GM18511 (cell line): ENCODE measurements at regions not wholly inside any gene's neighbourhood (a gene's known extent, or its start where the extent isn't known, plus 50 kb on each side); places are given as distances from the start of the nearest gene placed in this dataset.
"Not testable (repeated sequence)": the region's sequence is repeated elsewhere in the genome, so short reads cannot be mapped to it uniquely, and the experiment has no call there.

Experiments
- ATAC-seq: cut with Tn5 transposase; IDR thresholded peaks from one replicate; pipeline ENCODE4 v1.9.1; 2021; ENCODE audit warnings: mild to moderate bottlenecking, moderate library complexity; ENCODE audit not compliant: unreplicated experiment

GRCh38 chr5:155679530-155679929, 647.4 kb upstream of the SGCD start:
- no peak for ATAC-seq

DNA sequence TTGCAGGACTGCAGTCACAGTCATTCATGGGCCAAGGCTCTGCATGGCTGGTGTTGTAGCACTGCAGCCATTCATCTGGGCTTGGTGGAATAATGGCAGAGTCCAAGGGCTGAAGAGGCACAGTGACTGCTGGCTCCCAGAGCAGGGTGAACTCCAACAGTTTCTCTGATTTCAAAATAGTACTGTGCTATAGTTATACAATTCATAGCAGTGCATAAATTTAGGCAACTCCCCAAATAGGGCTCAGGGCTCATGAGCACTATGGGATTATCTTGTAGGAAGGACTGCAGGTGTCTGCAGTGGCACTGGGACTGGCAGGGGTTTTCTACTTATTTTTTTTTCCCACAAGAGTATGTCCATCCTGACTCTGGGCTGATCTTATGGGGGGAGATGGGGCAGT, 642.5 kb upstream of the SGCD start:
- ATAC-seq, result no peak

- no peak for ATAC-seq
Observed at GRCh38 chr5:155686131-155686530, 640.8 kb upstream of the SGCD start.

GRCh38 chr5:155689406-155689805, 637.6 kb upstream of the SGCD start:
- ATAC-seq, result no peak

GRCh38 chr5:155696362-155696761, 630.6 kb upstream of the SGCD start:
- ATAC-seq, result no peak

DNA sequence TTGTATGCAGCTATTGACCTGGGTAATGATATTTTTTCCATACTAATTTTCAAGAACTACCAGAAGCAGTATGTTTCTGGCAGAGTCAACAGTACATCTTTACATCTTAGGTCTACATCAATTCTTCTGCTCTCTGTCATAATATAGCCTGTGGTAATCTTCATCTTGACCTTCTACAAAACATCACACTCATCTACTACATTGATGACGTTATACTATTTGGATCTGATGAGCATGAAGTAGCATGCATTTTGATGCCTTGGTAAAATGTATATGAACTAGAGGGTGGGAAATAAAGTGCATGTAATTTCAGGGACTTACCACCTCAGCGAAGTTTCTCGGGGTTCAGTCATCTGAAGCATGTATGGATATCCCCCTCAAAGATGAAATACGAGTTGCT, 629.7 kb upstream of the SGCD start:
- ATAC-seq, result no peak

DNA sequence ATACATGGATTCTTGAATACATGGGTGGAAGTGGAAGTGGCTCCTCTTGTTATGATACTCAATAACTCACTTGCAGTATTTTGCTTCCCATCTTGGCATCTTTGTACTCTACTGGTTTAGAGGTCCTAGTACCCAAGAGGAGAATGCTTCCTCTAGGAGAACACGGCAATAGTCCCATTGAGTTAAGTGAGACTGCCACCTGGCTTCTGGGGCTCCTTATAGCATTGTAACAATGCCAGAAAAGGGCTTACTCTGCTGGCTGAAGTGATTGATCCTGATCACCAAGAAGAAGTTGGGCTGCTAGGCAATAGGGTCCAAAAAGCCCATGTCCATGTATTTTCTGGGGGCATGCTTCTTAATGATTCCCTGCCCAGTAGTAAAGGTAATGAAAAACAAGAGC, 627.6 kb upstream of the SGCD start:
- ATAC-seq, result no peak

- no peak for ATAC-seq
Observed at GRCh38 chr5:155700333-155700732, 626.6 kb upstream of the SGCD start.

DNA sequence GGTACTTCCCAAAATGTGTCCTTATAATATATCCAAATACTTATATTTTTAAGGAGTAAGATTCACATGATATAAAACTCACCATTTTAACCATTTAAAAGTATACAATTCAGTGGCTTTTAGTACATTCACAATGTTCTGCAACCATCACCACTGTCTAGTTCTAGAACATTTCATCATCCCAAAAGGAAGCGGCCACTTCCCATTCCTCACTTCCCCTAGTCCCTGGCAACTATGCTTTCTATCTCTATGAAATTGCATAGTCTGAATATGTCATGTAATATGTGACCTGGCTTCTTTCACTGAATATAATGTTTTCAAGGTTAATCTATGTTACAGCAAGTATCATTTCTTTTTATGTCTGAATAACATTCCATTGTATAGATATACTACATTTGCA, 615.1 kb upstream of the SGCD start:
- ATAC-seq, result no peak

- ATAC-seq, result not testable (repeated sequence)
Observed at GRCh38 chr5:155714435-155714834, 612.5 kb upstream of the SGCD start.

- no peak for ATAC-seq
Observed at GRCh38 chr5:155726267-155726666, 600.7 kb upstream of the SGCD start.

- ATAC-seq, result no peak
Observed at GRCh38 chr5:155727512-155728145, 599.3 kb upstream of the SGCD start.

GRCh38 chr5:155728146-155728856, 598.7 kb upstream of the SGCD start:
- ATAC-seq, result no peak

GRCh38 chr5:155728857-155729683, 597.9 kb upstream of the SGCD start:
- ATAC-seq, result no peak

DNA sequence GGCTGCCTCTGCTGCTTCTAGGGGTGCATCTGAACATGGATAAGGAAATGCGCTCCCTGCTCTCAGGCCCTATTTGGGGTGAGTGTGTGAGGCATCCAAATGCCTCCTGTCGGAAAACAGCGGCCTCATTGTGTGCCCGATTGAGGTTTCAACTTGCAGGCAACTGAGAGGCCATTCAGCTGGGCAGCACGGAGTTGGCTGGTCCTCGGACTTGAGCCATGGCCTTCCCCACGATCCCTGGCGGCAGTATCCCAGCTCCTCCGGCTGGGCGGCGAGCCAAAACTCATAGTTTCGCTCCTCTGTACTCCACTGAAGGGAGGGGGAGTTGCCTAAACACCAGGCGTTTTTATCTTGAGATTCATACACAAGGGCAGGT, 597.3 kb upstream of the SGCD start:
- no peak for ATAC-seq

DNA sequence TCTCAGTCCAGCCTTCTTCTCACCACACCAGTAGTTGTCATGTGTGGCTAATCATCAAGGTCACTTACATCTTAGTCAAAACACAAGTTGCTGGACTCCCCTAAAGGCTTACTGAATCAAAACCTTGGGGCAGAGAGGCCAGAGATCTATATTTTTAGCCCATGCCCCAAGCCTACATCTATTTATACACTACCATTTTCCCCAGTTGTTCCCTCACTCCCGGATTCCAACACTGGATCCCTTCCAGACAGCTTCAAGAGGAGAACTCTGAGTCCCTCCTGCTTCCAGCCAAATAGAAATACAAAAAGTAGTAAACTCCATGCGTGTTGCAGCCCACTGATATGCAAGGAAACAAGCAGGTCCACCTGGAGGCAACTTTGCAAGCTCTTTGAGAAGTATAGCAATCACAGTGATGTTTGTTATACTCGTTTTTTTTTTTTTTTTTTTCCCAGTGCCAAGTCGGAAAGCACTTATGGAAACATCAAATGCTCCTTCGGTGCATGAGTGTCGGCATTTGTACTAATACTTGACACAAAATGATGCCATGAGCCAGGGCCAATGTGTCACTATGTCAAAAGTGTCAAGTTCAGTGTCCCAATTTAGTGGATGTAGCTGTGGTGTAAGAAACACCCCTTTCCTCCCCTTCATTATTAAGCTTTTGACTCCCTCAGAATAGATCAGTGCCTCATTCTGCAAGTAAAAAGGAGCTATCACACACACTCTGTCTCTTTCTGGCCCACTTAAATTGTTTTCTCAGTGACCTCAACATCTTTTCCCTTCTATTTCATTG, 594.2 kb upstream of the SGCD start:
- no peak for ATAC-seq

- ATAC-seq, result no peak
Observed at GRCh38 chr5:155733935-155734334, 593.0 kb upstream of the SGCD start.

GRCh38 chr5:155735388-155735787, 591.6 kb upstream of the SGCD start:
- ATAC-seq, result no peak

DNA sequence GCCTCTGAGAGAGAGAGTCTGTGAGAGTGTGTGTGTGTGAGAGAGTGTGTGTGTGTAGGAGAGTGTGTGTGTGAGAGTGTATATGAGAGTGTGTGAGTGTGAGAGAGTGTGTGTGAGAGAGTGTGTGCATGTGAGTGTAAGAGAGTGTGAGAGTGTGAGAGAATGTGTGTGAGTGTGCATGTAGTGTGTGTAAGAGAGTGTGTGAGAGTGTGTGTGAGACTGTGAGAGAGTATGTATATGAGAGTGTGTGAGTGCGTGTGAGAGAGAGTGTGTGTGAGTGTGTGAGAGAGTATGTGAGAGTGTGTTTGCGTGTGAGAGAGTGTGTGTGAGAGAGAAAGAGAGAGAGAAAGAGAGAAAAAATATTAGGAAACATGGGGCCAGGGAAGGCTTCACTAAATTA, 588.3 kb upstream of the SGCD start:
- no peak for ATAC-seq

- no peak for ATAC-seq
Observed at GRCh38 chr5:155746367-155747038, 580.5 kb upstream of the SGCD start.

- ATAC-seq, result no peak
Observed at GRCh38 chr5:155750101-155750500, 576.9 kb upstream of the SGCD start.
